Skeletal muscle satellite cell (primary cell): ENCODE measurements at regions not wholly inside any gene's neighbourhood (a gene's known extent, or its start where the extent isn't known, plus 50 kb on each side); places are given as distances from the start of the nearest gene placed in this dataset.

Source experiments
- H3K27me3 ChIP-seq: 2 replicates; pipeline ENCODE4 v1.7.0; 2013; ENCODE audit warnings: low read length; ENCODE audit not compliant: control insufficient read depth, insufficient read depth
- H3K36me3 ChIP-seq: 2 replicates; pipeline ENCODE4 v1.7.0; 2013; ENCODE audit warnings: mild to moderate bottlenecking, control low read depth, low read length; ENCODE audit not compliant: insufficient read depth
- H3K4me1 ChIP-seq: 2 replicates; pipeline ENCODE4 v1.7.0; 2013; ENCODE audit warnings: low read length; ENCODE audit not compliant: control insufficient read depth, insufficient read depth
- H3K4me2 ChIP-seq: 2 replicates; pipeline ENCODE4 v1.7.0; 2013; ENCODE audit warnings: mild to moderate bottlenecking, low read length
- H3K4me3 ChIP-seq: 2 replicates; pipeline ENCODE4 v1.7.0; 2013; ENCODE audit warnings: low read length
- H3K9ac ChIP-seq: 2 replicates; pipeline ENCODE4 v1.7.0; 2013; ENCODE audit warnings: mild to moderate bottlenecking, low read depth, low read length, moderate library complexity
- H3K9me3 ChIP-seq: replicated peaks from 2 replicates; pipeline ENCODE4 v1.7.0; 2013; ENCODE audit warnings: mild to moderate bottlenecking, control low read depth, low read length

DNA sequence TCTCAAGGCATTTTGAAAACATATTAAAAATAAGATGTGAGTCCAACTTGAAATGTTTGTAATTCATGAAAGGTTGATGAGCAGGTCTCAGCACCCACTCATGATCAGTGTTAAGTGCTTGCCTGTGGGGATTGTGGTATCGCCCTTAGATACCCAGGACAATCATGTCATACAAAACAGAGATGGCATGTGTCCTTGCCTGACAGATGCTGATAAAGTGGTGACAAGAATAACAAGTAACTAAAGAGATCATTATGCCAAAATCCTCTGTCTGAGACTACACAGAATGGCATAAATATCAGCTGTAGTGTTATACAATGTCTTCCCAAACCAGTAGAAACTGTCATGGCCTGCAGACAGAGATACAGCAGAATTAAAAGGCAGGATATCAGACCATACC lies 930.3 kb downstream of the SUCLG1 start:
- no peak overlapping the region for H3K4me2 ChIP-seq
- H3K9ac ChIP-seq: no peak overlapping the region
- no peaks in the 10 kb centered on the region for H3K4me1 ChIP-seq
- no peaks in the 10 kb centered on the region for H3K27me3 ChIP-seq
- H3K9me3 ChIP-seq: no peaks in the 10 kb centered on the region
- no peak overlapping the region for H3K4me3 ChIP-seq
- no peaks in the 10 kb centered on the region for H3K36me3 ChIP-seq

DNA sequence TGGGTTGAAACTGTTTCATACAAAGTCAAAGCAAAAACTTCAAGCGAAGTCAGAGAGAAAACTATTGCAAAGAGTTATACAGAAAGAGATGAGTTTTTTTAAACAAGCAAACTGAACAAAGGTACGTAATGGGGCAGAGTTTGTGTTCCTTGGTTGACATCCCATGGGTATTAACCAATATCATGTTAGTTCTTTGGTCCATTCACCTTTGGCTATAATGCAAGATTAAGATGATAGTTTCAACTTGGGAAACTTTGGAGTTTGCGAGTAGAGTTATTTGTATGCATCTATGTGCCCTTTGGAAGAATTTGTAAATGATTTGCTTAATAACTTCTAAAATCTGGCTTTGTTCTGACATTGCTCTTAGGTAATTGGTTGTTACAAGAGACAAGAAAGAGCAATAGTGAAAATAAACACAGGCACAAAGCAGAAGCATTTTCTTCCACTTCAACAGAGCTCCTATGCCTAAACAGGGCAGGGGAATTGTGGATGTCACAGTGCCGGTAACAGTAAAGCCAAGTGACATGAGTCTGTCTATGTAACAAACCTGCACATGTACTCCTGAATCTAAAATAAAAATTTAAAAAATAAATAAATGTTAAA lies 936.1 kb downstream of the SUCLG1 start:
- Histone ChIP-seq H3K27me3 (no peaks in the 10 kb centered on the region), H3K4me3 (no peak overlapping the region), H3K9ac (no peak overlapping the region), H3K9me3 (no peaks in the 10 kb centered on the region), H3K4me1 (no peaks in the 10 kb centered on the region), H3K36me3 (no peaks in the 10 kb centered on the region), H3K4me2 (no peak overlapping the region)

DNA sequence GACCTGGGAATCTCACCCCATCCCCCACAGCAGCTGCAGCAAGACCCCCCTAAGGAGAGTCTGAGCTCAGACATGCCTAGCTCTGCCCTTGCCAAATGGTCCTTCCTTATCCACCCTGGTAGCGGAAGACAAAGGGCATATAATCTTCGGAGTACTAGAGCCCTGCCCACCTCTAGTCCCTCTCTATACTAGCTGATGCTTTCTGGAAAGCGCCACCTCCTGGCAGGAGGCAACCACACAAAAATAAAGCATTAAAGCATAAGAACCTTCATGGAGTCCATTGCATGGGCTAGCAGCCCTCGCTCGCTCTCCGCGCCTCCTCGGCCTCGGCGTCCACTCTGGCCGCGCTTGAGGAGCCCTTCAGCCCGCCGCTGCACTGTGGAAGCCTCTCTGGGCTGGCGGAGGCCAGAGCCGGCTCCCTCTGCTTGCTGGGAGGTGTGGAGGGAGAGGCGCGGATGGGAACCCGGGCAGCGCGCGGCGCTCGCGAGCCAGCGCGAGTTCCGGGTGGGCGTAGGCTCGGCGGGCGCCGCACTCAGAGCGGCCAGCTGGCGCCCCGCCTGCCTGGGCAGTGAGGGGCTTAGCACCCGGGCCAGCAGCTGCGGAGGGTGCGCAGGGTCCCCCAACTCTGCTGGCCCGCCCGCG lies 941.2 kb downstream of the SUCLG1 start:
- no peak overlapping the region for H3K4me3 ChIP-seq
- no peaks in the 10 kb centered on the region for H3K4me1 ChIP-seq
- no peaks in the 10 kb centered on the region for H3K27me3 ChIP-seq
- H3K4me2 ChIP-seq: no peak overlapping the region
- no peak overlapping the region for H3K9ac ChIP-seq
- no peaks in the 10 kb centered on the region for H3K9me3 ChIP-seq
- H3K36me3 ChIP-seq: no peaks in the 10 kb centered on the region

DNA sequence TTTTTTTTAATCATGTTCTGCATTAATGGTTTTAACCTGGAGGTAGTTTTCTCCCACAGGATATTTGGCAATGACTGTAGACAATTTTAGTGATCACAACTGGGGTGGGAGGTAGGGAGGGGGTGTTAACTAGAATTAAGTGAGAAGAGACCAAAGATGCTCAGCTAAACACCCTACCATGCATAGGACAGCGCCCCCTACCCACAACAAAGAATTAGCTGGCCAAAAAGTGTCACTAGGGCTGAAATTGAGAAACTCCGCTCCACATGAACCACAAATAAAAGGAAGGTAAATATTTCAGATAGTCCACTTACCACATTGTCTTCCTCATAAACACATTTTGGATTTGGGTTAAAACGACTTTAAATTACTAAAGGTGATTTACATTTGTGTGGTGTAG lies 942.6 kb downstream of the SUCLG1 start:
- H3K4me2 ChIP-seq: no peak overlapping the region
- H3K9me3 ChIP-seq: no peaks in the 10 kb centered on the region
- H3K4me3 ChIP-seq: no peak overlapping the region

DNA sequence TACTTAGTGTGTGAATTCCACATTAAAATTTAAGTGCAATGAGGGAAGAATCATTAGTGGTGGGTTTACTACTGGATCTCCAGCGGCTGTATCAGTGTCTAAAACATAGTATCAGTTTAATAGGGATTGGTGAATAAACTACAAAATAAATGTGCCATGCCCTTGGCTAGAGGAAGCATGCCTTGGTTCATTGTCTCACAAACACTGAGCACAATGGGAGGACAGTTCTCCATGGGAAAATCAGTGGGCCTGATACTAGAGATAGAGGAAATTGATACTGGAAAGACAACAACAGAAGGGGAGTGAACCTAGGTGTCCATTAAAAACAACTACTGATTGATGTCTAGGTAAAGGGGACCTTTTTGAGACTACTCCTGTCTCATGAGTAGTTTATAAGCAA lies 971.6 kb downstream of the SUCLG1 start:
- no peaks in the 10 kb centered on the region for H3K9me3 ChIP-seq
- no peak overlapping the region for H3K9ac ChIP-seq
- no peak overlapping the region for H3K4me3 ChIP-seq
- no peaks in the 10 kb centered on the region for H3K36me3 ChIP-seq
- H3K4me1 ChIP-seq: no peaks in the 10 kb centered on the region
- no peak overlapping the region for H3K4me2 ChIP-seq
- no peaks in the 10 kb centered on the region for H3K27me3 ChIP-seq

More for the DNA sequence above, 942.6 kb downstream of the SUCLG1 start:
- H3K36me3 ChIP-seq: no peaks in the 10 kb centered on the region
- H3K4me1 ChIP-seq: no peaks in the 10 kb centered on the region
- no peaks in the 10 kb centered on the region for H3K27me3 ChIP-seq
- H3K9ac ChIP-seq: no peak overlapping the region

DNA sequence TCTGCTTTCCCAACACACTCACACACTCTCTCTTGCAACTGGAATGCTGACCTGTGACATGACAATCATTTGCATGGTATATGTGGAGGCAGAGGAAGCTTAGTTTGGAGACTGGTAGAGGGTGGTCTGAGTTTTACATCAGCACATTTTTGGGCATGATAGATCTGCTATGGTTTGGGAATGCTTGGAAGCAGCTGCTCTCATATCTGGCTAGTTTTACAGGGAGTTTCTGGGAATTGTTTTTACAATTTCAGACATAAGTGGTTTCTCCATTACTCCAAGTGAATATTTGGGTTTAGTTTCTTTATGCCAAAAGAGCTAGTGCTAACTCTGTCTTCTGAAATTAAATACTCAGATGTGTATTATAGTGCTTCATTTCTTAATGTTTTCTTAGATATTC lies 977.6 kb downstream of the SUCLG1 start:
- H3K4me2 ChIP-seq: no peak overlapping the region
- no peaks in the 10 kb centered on the region for H3K9me3 ChIP-seq
- no peak overlapping the region for H3K4me3 ChIP-seq
- no peaks in the 10 kb centered on the region for H3K27me3 ChIP-seq
- no peaks in the 10 kb centered on the region for H3K36me3 ChIP-seq
- H3K9ac ChIP-seq: no peak overlapping the region
- H3K4me1 ChIP-seq: no peaks in the 10 kb centered on the region

DNA sequence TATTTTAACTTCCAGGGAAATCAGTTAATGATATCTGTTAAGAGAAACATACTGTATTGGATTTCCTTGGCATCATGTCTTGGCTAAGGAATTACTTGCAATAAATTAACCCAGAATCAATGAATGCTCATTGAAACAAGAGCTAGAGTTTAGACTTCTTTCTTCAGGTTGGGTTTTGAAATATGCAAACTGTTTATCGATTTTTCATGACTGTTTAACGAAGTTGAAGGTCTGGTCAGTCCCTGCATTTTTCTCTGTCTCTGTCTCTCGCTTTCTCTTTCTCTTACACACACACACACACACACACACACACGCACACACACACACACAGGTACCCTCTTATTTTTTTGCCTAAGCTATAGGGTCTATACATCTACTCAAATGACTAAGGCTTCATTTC lies 981.0 kb downstream of the SUCLG1 start:
- no peaks in the 10 kb centered on the region for H3K9me3 ChIP-seq
- no peak overlapping the region for H3K4me3 ChIP-seq
- H3K4me1 ChIP-seq: no peaks in the 10 kb centered on the region
- H3K27me3 ChIP-seq: no peaks in the 10 kb centered on the region
- H3K4me2 ChIP-seq: no peak overlapping the region
- no peak overlapping the region for H3K9ac ChIP-seq
- no peaks in the 10 kb centered on the region for H3K36me3 ChIP-seq

DNA sequence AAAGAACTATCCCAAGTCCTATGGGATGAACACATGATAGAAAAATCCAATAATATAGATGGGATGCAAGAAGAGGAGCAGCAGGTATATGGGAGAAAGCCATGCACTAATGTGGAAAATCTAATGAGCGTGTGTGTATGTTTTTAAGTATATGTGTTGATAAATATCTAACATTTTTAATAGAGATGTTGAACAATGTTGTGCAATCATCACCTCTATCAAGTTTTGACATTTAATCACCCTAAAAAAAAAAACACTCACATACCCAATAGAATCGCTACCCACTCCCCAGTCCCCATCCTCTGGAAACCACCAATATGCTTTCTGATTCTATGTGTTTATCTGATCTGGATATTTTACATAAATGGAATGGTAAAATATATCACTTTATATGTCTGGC lies 983.7 kb downstream of the SUCLG1 start:
- Histone ChIP-seq H3K27me3 (no peaks in the 10 kb centered on the region), H3K4me3 (no peak overlapping the region), H3K4me2 (no peak overlapping the region), H3K9me3 (no peaks in the 10 kb centered on the region), H3K36me3 (no peaks in the 10 kb centered on the region), H3K9ac (no peak overlapping the region), H3K4me1 (no peaks in the 10 kb centered on the region)

DNA sequence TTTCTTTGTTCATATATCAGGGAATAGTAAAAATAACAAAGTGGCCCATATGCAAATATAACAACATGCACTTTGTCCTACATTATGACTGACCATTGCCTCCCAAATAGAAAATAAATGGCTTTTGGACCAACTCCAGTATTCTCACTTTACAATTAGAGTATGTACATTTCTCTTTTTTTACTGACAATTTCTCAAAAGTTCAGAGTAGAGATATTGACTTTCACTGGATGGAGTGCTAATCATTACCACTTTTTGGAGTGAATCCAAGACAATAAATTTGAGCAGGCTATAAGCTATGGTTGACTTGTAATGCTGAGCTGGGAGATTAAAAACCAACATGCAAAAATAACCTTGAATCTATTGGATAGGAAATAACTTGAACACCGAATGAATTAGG lies 987.4 kb downstream of the SUCLG1 start:
- Histone ChIP-seq H3K4me3 (no peak overlapping the region), H3K9me3 (no peaks in the 10 kb centered on the region), H3K36me3 (no peaks in the 10 kb centered on the region), H3K9ac (no peak overlapping the region), H3K4me1 (no peaks in the 10 kb centered on the region), H3K4me2 (no peak overlapping the region), H3K27me3 (no peaks in the 10 kb centered on the region)

DNA sequence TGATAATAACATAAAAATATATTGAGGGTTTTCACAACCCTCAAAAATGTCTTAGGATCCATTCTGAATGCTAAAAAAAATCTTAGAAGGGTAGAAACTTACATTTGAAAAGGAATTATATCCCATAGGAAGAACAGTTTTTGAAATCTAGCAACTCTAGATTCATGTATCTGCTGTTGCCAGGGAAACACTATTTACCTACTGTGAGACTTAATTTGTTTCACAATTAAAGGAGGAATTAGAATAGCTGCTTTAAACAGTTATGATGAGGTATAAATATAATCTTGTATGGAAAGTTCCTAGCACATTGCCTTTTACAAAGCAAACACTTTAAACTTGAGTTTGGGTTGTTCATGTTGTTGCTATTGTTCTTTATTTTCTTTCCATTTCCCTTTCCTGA lies 988.2 kb downstream of the SUCLG1 start:
- H3K4me1 ChIP-seq: no peaks in the 10 kb centered on the region
- H3K36me3 ChIP-seq: no peaks in the 10 kb centered on the region
- no peak overlapping the region for H3K4me2 ChIP-seq
- H3K9me3 ChIP-seq: no peaks in the 10 kb centered on the region
- H3K4me3 ChIP-seq: no peak overlapping the region
- no peaks in the 10 kb centered on the region for H3K27me3 ChIP-seq
- H3K9ac ChIP-seq: no peak overlapping the region

DNA sequence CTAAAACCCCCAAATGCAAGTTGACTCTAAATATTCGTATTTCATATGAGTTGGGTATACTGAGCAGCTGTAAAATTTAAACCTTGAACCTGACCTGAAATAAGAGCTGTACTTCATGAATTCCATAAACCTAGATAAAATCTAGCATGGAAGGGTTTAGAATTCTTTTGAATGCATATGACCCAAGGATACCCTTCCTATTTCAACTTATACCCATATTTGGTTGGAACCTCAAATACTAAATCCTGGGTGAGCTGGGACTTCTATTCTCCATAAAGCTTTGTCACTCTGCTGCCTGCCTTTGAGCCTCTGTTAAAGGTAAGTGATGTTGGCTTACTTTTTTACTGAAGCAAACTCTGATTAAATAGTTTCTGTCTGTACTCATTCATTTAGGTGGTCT lies 994.6 kb downstream of the SUCLG1 start:
- no peak overlapping the region for H3K4me2 ChIP-seq
- H3K4me3 ChIP-seq: no peak overlapping the region
- no peak overlapping the region for H3K9ac ChIP-seq
- H3K27me3 ChIP-seq: no peaks in the 10 kb centered on the region
- no peaks in the 10 kb centered on the region for H3K36me3 ChIP-seq
- H3K9me3 ChIP-seq: no peaks in the 10 kb centered on the region
- H3K4me1 ChIP-seq: no peaks in the 10 kb centered on the region

DNA sequence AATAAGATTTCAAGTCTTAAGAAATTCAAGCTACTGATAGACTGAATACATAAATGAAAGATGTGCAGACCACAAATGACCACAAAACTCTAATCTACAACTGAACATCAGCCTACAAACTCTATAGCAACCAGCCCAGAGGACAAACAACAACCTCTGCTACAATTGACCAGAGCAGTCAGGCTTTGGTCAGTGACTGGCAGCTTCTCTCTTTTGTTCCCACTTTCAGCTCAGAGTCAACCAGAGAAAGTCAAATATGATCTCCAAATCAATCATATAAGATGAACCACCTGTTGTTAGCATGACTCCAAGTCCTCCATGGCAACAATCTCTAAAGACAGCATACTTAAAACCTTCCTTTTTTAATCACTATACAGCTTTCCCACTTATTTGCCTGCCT lies 996.2 kb downstream of the SUCLG1 start:
- no peaks in the 10 kb centered on the region for H3K4me1 ChIP-seq
- H3K36me3 ChIP-seq: no peaks in the 10 kb centered on the region
- H3K9ac ChIP-seq: no peak overlapping the region
- H3K9me3 ChIP-seq: no peaks in the 10 kb centered on the region
- H3K4me2 ChIP-seq: no peak overlapping the region
- H3K27me3 ChIP-seq: no peaks in the 10 kb centered on the region
- H3K4me3 ChIP-seq: no peak overlapping the region
